ENCODE measurements at regions not wholly inside any gene's neighbourhood (a gene's known extent, or its start where the extent isn't known, plus 50 kb on each side); places are given as distances from the start of the nearest gene placed in this dataset.

DNA sequence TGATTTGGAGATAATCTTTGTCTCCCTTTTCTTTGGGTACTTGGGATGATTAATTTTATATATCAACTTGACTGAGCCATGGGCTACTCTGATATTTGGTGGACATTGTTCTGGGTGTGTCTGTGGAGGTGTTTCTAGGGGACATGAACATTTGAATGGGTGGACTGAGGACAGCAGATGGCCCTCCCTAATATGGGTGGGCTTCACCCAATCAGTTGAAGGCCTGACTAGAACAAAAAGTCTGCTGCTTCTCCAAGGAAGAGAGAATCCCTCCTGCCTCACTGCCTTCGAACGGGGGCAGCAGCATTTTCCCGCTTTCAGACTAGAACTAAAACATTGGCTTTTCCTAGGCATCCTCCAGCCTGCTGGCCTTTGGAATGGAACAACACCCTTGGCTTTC is 73.9 kb upstream of the EMX2 start:
- TF ChIP-seq, protein P1, sequence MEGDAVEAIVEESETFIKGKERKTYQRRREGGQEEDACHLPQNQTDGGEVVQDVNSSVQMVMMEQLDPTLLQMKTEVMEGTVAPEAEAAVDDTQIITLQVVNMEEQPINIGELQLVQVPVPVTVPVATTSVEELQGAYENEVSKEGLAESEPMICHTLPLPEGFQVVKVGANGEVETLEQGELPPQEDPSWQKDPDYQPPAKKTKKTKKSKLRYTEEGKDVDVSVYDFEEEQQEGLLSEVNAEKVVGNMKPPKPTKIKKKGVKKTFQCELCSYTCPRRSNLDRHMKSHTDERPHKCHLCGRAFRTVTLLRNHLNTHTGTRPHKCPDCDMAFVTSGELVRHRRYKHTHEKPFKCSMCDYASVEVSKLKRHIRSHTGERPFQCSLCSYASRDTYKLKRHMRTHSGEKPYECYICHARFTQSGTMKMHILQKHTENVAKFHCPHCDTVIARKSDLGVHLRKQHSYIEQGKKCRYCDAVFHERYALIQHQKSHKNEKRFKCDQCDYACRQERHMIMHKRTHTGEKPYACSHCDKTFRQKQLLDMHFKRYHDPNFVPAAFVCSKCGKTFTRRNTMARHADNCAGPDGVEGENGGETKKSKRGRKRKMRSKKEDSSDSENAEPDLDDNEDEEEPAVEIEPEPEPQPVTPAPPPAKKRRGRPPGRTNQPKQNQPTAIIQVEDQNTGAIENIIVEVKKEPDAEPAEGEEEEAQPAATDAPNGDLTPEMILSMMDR (IDR thresholded peaks at IDR 0.05) = no peak
- no peak for TF ChIP-seq POLR2A (IDR thresholded peaks at IDR 0.05)
